GM21528 (cell line): ENCODE measurements at regions not wholly inside any gene's neighbourhood (a gene's known extent, or its start where the extent isn't known, plus 50 kb on each side); places are given as distances from the start of the nearest gene placed in this dataset.

Source experiments
- ATAC-seq: cut with Tn5 transposase; IDR thresholded peaks from one replicate; pipeline ENCODE4 v1.9.1; 2021; ENCODE audit warnings: mild to moderate bottlenecking, moderate library complexity; ENCODE audit not compliant: unreplicated experiment, low FRiP score

- ATAC-seq, result no peak
Observed at GRCh38 chr9:8189881-8190280, 390.3 kb upstream of the DMAC1 start.

- no peak for ATAC-seq
Observed at GRCh38 chr9:8188723-8189407, 389.3 kb upstream of the DMAC1 start.

- no peak for ATAC-seq
Observed at GRCh38 chr9:8186560-8186959, 387.0 kb upstream of the DMAC1 start.

GRCh38 chr9:8183618-8184017, 384.0 kb upstream of the DMAC1 start:
- ATAC-seq, result no peak

- ATAC-seq, result no peak
Observed at GRCh38 chr9:8179381-8180053, 379.9 kb upstream of the DMAC1 start.

GRCh38 chr9:8172000-8172399, 372.4 kb upstream of the DMAC1 start:
- no peak for ATAC-seq

- ATAC-seq, result no peak
Observed at GRCh38 chr9:8168916-8169438, 369.4 kb upstream of the DMAC1 start.

- ATAC-seq, result no peak
Observed at GRCh38 chr9:8160787-8161186, 361.2 kb upstream of the DMAC1 start.

- ATAC-seq, result no peak
Observed at GRCh38 chr9:8158574-8158973, 359.0 kb upstream of the DMAC1 start.

GRCh38 chr9:8157683-8158324, 358.2 kb upstream of the DMAC1 start:
- no peak for ATAC-seq

- ATAC-seq, result no peak
Observed at GRCh38 chr9:8156346-8156745, 356.8 kb upstream of the DMAC1 start.

- ATAC-seq, result no peak
Observed at GRCh38 chr9:8155706-8156105, 356.1 kb upstream of the DMAC1 start.

GRCh38 chr9:8143677-8144076, 344.1 kb upstream of the DMAC1 start:
- no peak for ATAC-seq

GRCh38 chr9:8140557-8140956, 341.0 kb upstream of the DMAC1 start:
- no peak for ATAC-seq

- no peak for ATAC-seq
Observed at GRCh38 chr9:8139756-8140155, 340.2 kb upstream of the DMAC1 start.

- ATAC-seq, result peak; percentile 84
Observed at GRCh38 chr9:8136477-8136876, 336.9 kb upstream of the DMAC1 start.

- ATAC-seq, result no peak
Observed at GRCh38 chr9:8134635-8135034, 335.1 kb upstream of the DMAC1 start.

- ATAC-seq, result no peak
Observed at GRCh38 chr9:8133606-8134005, 334.0 kb upstream of the DMAC1 start.

- no peak for ATAC-seq
Observed at GRCh38 chr9:8115570-8115969, 316.0 kb upstream of the DMAC1 start.

GRCh38 chr9:8114826-8115225, 315.2 kb upstream of the DMAC1 start:
- no peak for ATAC-seq

- no peak for ATAC-seq
Observed at GRCh38 chr9:8106362-8106761, 306.8 kb upstream of the DMAC1 start.

GRCh38 chr9:8101607-8102006, 302.0 kb upstream of the DMAC1 start:
- ATAC-seq, result no peak
